Small intestine (tissue), 7 donors: ENCODE measurements at regions not wholly inside any gene's neighbourhood (a gene's known extent, or its start where the extent isn't known, plus 50 kb on each side); places are given as distances from the start of the nearest gene placed in this dataset.

Source experiments
- DNase-seq, 2 donors: peaks; one replicate each; pipeline versions ENCODE4 v3.0.0 to v3.0.0-alpha.2; 2013
- FAIRE-seq: peaks from 2 replicates; lab custom pipeline; 2012; peaks lifted over from hg19 to GRCh38; lab: Jason Lieb, UNC
- H3K27ac ChIP-seq, 3 donors: one replicate each; pipeline ENCODE4 v1.5.1; 2013; ENCODE audit warnings: low read length in 2 of 3, mild to moderate bottlenecking in 2 of 3, control low read depth in 1 of 3, inconsistent platforms in 1 of 3, low read depth in 1 of 3, moderate library complexity in 1 of 3
- H3K27me3 ChIP-seq, 3 donors: one replicate each; pipeline ENCODE4 v1.6.1; 2013; ENCODE audit warnings: low read length in 3 of 3, inconsistent platforms in 1 of 3; ENCODE audit not compliant: control insufficient read depth in 3 of 3, insufficient read depth in 3 of 3
- H3K36me3 ChIP-seq, 3 donors: one replicate each; pipeline ENCODE4 v1.6.1; 2013; ENCODE audit warnings: low read length in 3 of 3, inconsistent platforms in 1 of 3, low read depth in 1 of 3, mild to moderate bottlenecking in 1 of 3, moderate library complexity in 1 of 3; ENCODE audit not compliant: control insufficient read depth in 3 of 3, insufficient read depth in 2 of 3
- H3K4me1 ChIP-seq, 3 donors: one replicate each; pipeline ENCODE4 v1.6.1; 2013; ENCODE audit warnings: low read length in 2 of 3, inconsistent platforms in 1 of 3, low read depth in 1 of 3, mild to moderate bottlenecking in 1 of 3, moderate library complexity in 1 of 3; ENCODE audit not compliant: control insufficient read depth in 3 of 3, insufficient read depth in 2 of 3
- H3K4me3 ChIP-seq, 3 donors: one replicate each; pipeline ENCODE4 v1.5.1; 2013; ENCODE audit warnings: low read length in 3 of 3, control low read depth in 1 of 3, inconsistent platforms in 1 of 3, low read depth in 1 of 3, mild to moderate bottlenecking in 1 of 3, moderate library complexity in 1 of 3
- H3K9me3 ChIP-seq, 2 donors: one replicate each; pipeline ENCODE4 v1.6.1; 2013; ENCODE audit warnings: low read depth in 1 of 2, low read length in 1 of 2; ENCODE audit not compliant: control insufficient read depth in 2 of 2, insufficient read depth in 1 of 2
- WGBS, 3 donors: extraction: QIAGEN DNeasy Blood & Tissue Kit; methylation state at CpG; one replicate each; pipeline ENCODE4 v1.1.7; 2013; 5-methylcytosine and 5-hydroxymethylcytosine counted together
- donor health status: healthy with polysubstance abuse.
- donor health status: control.
- donor health status: control.
- donor health status: Bipolar disorder and iron deficiency.
- donor health status: healthy.

- no peak overlapping the region for H3K4me3 ChIP-seq
- no peak for DNase-seq
- H3K27ac ChIP-seq = no peak overlapping the region
- no peak for FAIRE-seq
- H3K4me1 ChIP-seq = no peaks in the 10 kb centered on the region
- H3K36me3 ChIP-seq = no peaks in the 10 kb centered on the region
- H3K27me3 ChIP-seq = peaks cover 0 to 2% (median 0%) of the 10 kb centered on the region in 3 donors
- H3K9me3 ChIP-seq = no peaks in the 10 kb centered on the region
- 66 to 78% (median 77%) methylated on average over 10 of the region's 10 CpGs for WGBS, 3 donors
These were observed 120.5 kb upstream of the IRX4 start for GRCh38 chr5:2003206-2003605.

- Histone ChIP-seq H3K4me1 (no peaks in the 10 kb centered on the region), H3K9me3 (no peaks in the 10 kb centered on the region), H3K4me3 (no peak overlapping the region), H3K27me3 (no peaks in the 10 kb centered on the region), H3K27ac (no peak overlapping the region), H3K36me3 (no peaks in the 10 kb centered on the region)
- 60 to 72% (median 69%) methylated on average over 12 of the region's 12 CpGs for WGBS, 3 donors
- FAIRE-seq = no peak
- no peak for DNase-seq
These were observed 118.6 kb upstream of the IRX4 start for GRCh38 chr5:2001300-2001699.

- FAIRE-seq (no peak), DNase-seq (no peak)
- H3K27me3 ChIP-seq = no peaks in the 10 kb centered on the region
- no peaks in the 10 kb centered on the region for H3K36me3 ChIP-seq
- H3K4me3 ChIP-seq = no peak overlapping the region
- no peak overlapping the region for H3K27ac ChIP-seq
- no peaks in the 10 kb centered on the region for H3K4me1 ChIP-seq
- 73 to 79% (median 78%) methylated on average over 12 of the region's 12 CpGs for WGBS, 3 donors
- no peaks in the 10 kb centered on the region for H3K9me3 ChIP-seq
These were observed 117.9 kb upstream of the IRX4 start for GRCh38 chr5:2000591-2000990.

- DNase-seq (no peak), FAIRE-seq (no peak)
- 72 to 74% (median 73%) methylated on average over 6 of the region's 6 CpGs for WGBS, 3 donors
- Histone ChIP-seq H3K4me3 (no peak overlapping the region), H3K36me3 (no peaks in the 10 kb centered on the region), H3K27me3 (no peaks in the 10 kb centered on the region), H3K9me3 (no peaks in the 10 kb centered on the region), H3K4me1 (no peaks in the 10 kb centered on the region), H3K27ac (no peak overlapping the region)
These were observed 117.1 kb upstream of the IRX4 start for GRCh38 chr5:1999794-2000193.

- FAIRE-seq (no peak), DNase-seq (no peak)
- Histone ChIP-seq H3K27me3 (no peaks in the 10 kb centered on the region), H3K36me3 (no peaks in the 10 kb centered on the region), H3K9me3 (no peaks in the 10 kb centered on the region), H3K4me1 (no peaks in the 10 kb centered on the region), H3K27ac (no peak overlapping the region), H3K4me3 (no peak overlapping the region)
- 84 to 95% (median 89%) methylated on average over 4 of the region's 4 CpGs for WGBS, 3 donors
These were observed 116.1 kb upstream of the IRX4 start for GRCh38 chr5:1998716-1999317.

- H3K27ac ChIP-seq = no peak overlapping the region
- FAIRE-seq (no peak), DNase-seq (no peak)
- H3K27me3 ChIP-seq = no peaks in the 10 kb centered on the region
- H3K4me3 ChIP-seq = no peak overlapping the region
- no peaks in the 10 kb centered on the region for H3K9me3 ChIP-seq
- whole genome bisulfite sequencing, 3 donors = 83 to 88% (median 87%) methylated on average over 1 of the region's 1 CpG
- no peaks in the 10 kb centered on the region for H3K4me1 ChIP-seq
- H3K36me3 ChIP-seq = no peaks in the 10 kb centered on the region
These were observed 115.6 kb upstream of the IRX4 start for GRCh38 chr5:1998348-1998669.

GRCh38 chr5:1997640-1998347 lies 115.1 kb upstream of the IRX4 start:
- H3K4me3 ChIP-seq = no peak overlapping the region
- no peaks in the 10 kb centered on the region for H3K4me1 ChIP-seq
- H3K36me3 ChIP-seq = no peaks in the 10 kb centered on the region
- DNase-seq (no peak), FAIRE-seq (no peak)
- no peaks in the 10 kb centered on the region for H3K27me3 ChIP-seq
- peaks cover 0 to under 1% of the 10 kb centered on the region in 2 donors for H3K9me3 ChIP-seq
- 79 to 87% (median 86%) methylated on average over 6 of the region's 6 CpGs for WGBS, 3 donors
- no peak overlapping the region for H3K27ac ChIP-seq

GRCh38 chr5:1995491-1995890 lies 112.8 kb upstream of the IRX4 start:
- no peak overlapping the region for H3K27ac ChIP-seq
- no peaks in the 10 kb centered on the region for H3K36me3 ChIP-seq
- no peak overlapping the region for H3K4me3 ChIP-seq
- H3K27me3 ChIP-seq = no peaks in the 10 kb centered on the region
- H3K9me3 ChIP-seq = peaks cover 0 to 5% of the 10 kb centered on the region in 2 donors
- H3K4me1 ChIP-seq = no peaks in the 10 kb centered on the region
- no peak for DNase-seq
- no peak for FAIRE-seq
- WGBS, 3 donors = 65 to 83% (median 67%) methylated on average over 5 of the region's 5 CpGs

- Histone ChIP-seq H3K27ac (no peak overlapping the region), H3K36me3 (no peaks in the 10 kb centered on the region), H3K9me3 (peaks cover 0 to 2% of the 10 kb centered on the region in 2 donors), H3K4me3 (no peak overlapping the region), H3K4me1 (no peaks in the 10 kb centered on the region), H3K27me3 (peaks cover 0 to 2% (median 0%) of the 10 kb centered on the region in 3 donors)
- no peak for DNase-seq
- WGBS, 3 donors = 66 to 71% (median 69%) methylated on average over 5 of the region's 5 CpGs
- FAIRE-seq = no peak
These were observed 104.7 kb upstream of the IRX4 start for GRCh38 chr5:1987471-1987870.
